Astrocyte (in vitro differentiated cells and primary cell): ENCODE measurements at regions not wholly inside any gene's neighbourhood (a gene's known extent, or its start where the extent isn't known, plus 50 kb on each side); places are given as distances from the start of the nearest gene placed in this dataset.

ENCODE experiments used
- DNase-seq: peaks from one replicate; pipeline ENCODE4 v3.0.0-alpha.2; 2010; ENCODE audit warnings: low read depth
- FAIRE-seq: peaks from 2 replicates; lab custom pipeline; 2011; peaks lifted over from hg19 to GRCh38; lab: Jason Lieb, UNC
- H2AFZ ChIP-seq: 2 replicates; pipeline ENCODE4 v1.6.0; 2012; ENCODE audit warnings: low read depth, low read length, inconsistent platforms
- H3K27ac ChIP-seq: 2 replicates; pipeline ENCODE4 v1.5.1; 2011; ENCODE audit warnings: low read depth, low read length, inconsistent platforms
- H3K27me3 ChIP-seq: 2 replicates; pipeline ENCODE4 v1.6.0; 2011; ENCODE audit warnings: low read length, inconsistent platforms; ENCODE audit not compliant: insufficient read depth
- H3K36me3 ChIP-seq: 2 replicates; pipeline ENCODE4 v1.5.1; 2011; ENCODE audit warnings: low read length, inconsistent platforms; ENCODE audit not compliant: insufficient read depth
- H3K4me1 ChIP-seq: 2 replicates; pipeline ENCODE4 v1.5.1; 2011; ENCODE audit warnings: low read length, inconsistent platforms; ENCODE audit not compliant: insufficient read depth
- H3K4me2 ChIP-seq: 2 replicates; pipeline ENCODE4 v1.6.0; 2012; ENCODE audit warnings: low read length, inconsistent platforms
- H3K4me3 ChIP-seq: 2 replicates; pipeline ENCODE4 v1.5.1; 2011; ENCODE audit warnings: low read depth, mild to moderate bottlenecking, low read length, inconsistent platforms; ENCODE audit not compliant: insufficient read depth
- H3K79me2 ChIP-seq: 2 replicates; pipeline ENCODE4 v1.6.0; 2012; ENCODE audit warnings: mild to moderate bottlenecking, low read length, inconsistent platforms; ENCODE audit not compliant: insufficient read depth
- H3K9ac ChIP-seq: 2 replicates; pipeline ENCODE4 v1.6.0; 2012; ENCODE audit warnings: mild to moderate bottlenecking, low read length, inconsistent platforms
- H3K9me3 ChIP-seq: 2 replicates; pipeline ENCODE4 v1.5.1; 2012; ENCODE audit warnings: low read depth, mild to moderate bottlenecking, low read length, inconsistent platforms; ENCODE audit not compliant: insufficient read depth
- H4K20me1 ChIP-seq: 2 replicates; pipeline ENCODE4 v1.6.0; 2012; ENCODE audit warnings: low read length, inconsistent platforms; ENCODE audit not compliant: insufficient read depth
- H3K27ac Mint-ChIP-seq: one replicate; pipeline ENCODE4 v1.8.0; 2021; ENCODE audit warnings: mild to moderate bottlenecking, mixed read lengths; ENCODE audit not compliant: unreplicated experiment
- H3K27me3 Mint-ChIP-seq: one replicate; pipeline ENCODE4 v1.8.0; 2021; ENCODE audit warnings: low read depth, mixed read lengths; ENCODE audit not compliant: unreplicated experiment
- H3K36me3 Mint-ChIP-seq: one replicate; pipeline ENCODE4 v1.8.0; 2021; ENCODE audit warnings: low read depth, mixed read lengths; ENCODE audit not compliant: unreplicated experiment
- H3K4me1 Mint-ChIP-seq: one replicate; pipeline ENCODE4 v1.8.0; 2021; ENCODE audit warnings: low read depth, mixed read lengths; ENCODE audit not compliant: unreplicated experiment
- H3K4me3 Mint-ChIP-seq: one replicate; pipeline ENCODE4 v1.8.0; 2021; ENCODE audit warnings: mild to moderate bottlenecking, moderate library complexity, mixed read lengths; ENCODE audit not compliant: unreplicated experiment
- H3K9me3 Mint-ChIP-seq: one replicate; pipeline ENCODE4 v1.8.0; 2021; ENCODE audit warnings: mild to moderate bottlenecking, mixed read lengths; ENCODE audit not compliant: unreplicated experiment
- CTCF ChIP-seq: IDR thresholded peaks from 2 replicates; pipeline ENCODE4 v1.5.1; 2011; ENCODE audit warnings: low read depth, mild to moderate bottlenecking, inconsistent platforms, low read length, moderate library complexity; ENCODE audit not compliant: insufficient read depth
- EZH2 ChIP-seq: IDR thresholded peaks from 2 replicates; pipeline ENCODE4 v1.6.1; 2012; ENCODE audit warnings: mild to moderate bottlenecking, low read length, inconsistent platforms; ENCODE audit not compliant: insufficient read depth

DNA sequence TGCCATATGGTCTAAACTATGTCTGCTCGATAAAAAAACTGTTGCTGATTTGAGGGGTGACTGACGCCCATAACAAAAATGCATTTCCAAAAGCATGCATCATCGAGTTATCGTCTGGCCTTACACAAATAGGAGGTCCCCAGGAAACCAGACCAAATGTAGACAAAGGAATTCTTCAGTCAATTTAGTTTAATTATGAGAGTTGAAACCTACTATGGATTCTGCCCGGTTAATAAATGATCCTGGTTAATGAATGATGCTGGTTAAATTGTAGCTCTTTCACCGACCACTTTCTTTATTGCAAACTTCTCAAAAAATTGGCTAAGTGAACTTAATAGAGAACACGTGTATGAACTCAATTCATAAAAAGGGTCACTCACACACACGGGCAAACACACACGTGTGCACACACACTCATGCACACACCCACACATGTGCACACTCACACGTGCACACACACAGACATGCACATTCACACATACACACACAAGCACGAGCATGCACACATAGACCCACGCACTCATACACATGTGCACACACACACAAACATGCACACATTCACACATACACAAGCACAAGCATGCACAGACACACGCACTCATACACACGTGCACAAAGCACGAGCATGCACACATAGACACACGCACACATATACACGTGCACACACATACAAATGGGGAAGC lies 59.0 kb upstream of the SALL3 start:
- no peak overlapping the region for H3K4me2 ChIP-seq
- no peak overlapping the region for H3K27ac ChIP-seq
- no peaks in the 10 kb centered on the region for H3K4me1 ChIP-seq
- H3K9me3 ChIP-seq, result no peaks in the 10 kb centered on the region
- H3K27me3 Mint-ChIP-seq, result no peaks in the 10 kb centered on the region
- H3K27ac Mint-ChIP-seq, result no peak overlapping the region
- no peak for TF ChIP-seq EZH2
- no peak for TF ChIP-seq CTCF
- H3K9ac ChIP-seq, result no peak overlapping the region
- H3K9me3 Mint-ChIP-seq, result peaks cover 6% of the 10 kb centered on the region
- H3K79me2 ChIP-seq, result no peaks in the 10 kb centered on the region
- no peak overlapping the region for H3K4me3 ChIP-seq
- no peak overlapping the region for H2AFZ ChIP-seq
- no peaks in the 10 kb centered on the region for H3K36me3 ChIP-seq
- H3K4me3 Mint-ChIP-seq, result no peak overlapping the region
- no peaks in the 10 kb centered on the region for H3K27me3 ChIP-seq
- H3K36me3 Mint-ChIP-seq, result no peaks in the 10 kb centered on the region
- H3K4me1 Mint-ChIP-seq, result no peaks in the 10 kb centered on the region
- DNase-seq (no peak), FAIRE-seq (no peak)
- H4K20me1 ChIP-seq, result no peaks in the 10 kb centered on the region

DNA sequence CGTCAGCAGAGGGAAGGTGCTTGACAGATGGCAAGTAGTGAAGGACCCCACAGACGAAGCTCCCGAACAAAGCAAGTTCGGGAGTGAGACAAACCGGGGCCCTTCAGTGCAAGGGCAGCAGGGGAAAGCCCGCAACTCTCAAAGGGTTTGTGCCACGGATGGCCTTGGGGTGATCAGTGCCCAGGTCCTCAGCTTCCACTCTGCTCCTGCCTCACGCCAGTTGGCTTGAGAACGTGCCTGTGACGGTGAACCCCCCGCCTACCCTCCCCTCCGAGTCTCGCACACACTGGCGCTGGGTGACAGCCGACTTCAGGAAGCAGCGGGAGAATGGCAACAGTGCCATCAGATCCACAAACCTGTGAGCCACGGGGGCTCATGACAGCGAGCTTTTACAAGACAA lies 56.8 kb upstream of the SALL3 start:
- Mint-ChIP-seq H3K9me3 (peaks cover 9% of the 10 kb centered on the region), H3K27me3 (peaks cover 3% of the 10 kb centered on the region), H3K4me1 (no peaks in the 10 kb centered on the region), H3K27ac (no peak overlapping the region), H3K4me3 (no peak overlapping the region), H3K36me3 (no peaks in the 10 kb centered on the region)
- Histone ChIP-seq H3K9ac (no peak overlapping the region), H3K36me3 (no peaks in the 10 kb centered on the region), H3K4me2 (no peak overlapping the region), H3K27ac (no peak overlapping the region), H3K9me3 (no peaks in the 10 kb centered on the region), H3K27me3 (no peaks in the 10 kb centered on the region), H3K79me2 (no peaks in the 10 kb centered on the region), H2AFZ (no peak overlapping the region), H3K4me1 (no peaks in the 10 kb centered on the region), H3K4me3 (no peak overlapping the region), H4K20me1 (no peaks in the 10 kb centered on the region)
- DNase-seq, result no peak
- no peak for TF ChIP-seq CTCF
- TF ChIP-seq EZH2, result no peak
- FAIRE-seq, result no peak

- no peaks in the 10 kb centered on the region for H3K4me1 ChIP-seq
- no peaks in the 10 kb centered on the region for H4K20me1 ChIP-seq
- DNase-seq, result no peak
- Mint-ChIP-seq H3K4me3 (no peak overlapping the region), H3K27ac (no peak overlapping the region), H3K36me3 (no peaks in the 10 kb centered on the region), H3K4me1 (no peaks in the 10 kb centered on the region), H3K27me3 (peaks cover 3% of the 10 kb centered on the region), H3K9me3 (peaks cover 9% of the 10 kb centered on the region)
- H3K4me3 ChIP-seq, result no peak overlapping the region
- H3K36me3 ChIP-seq, result no peaks in the 10 kb centered on the region
- no peak for FAIRE-seq
- H3K79me2 ChIP-seq, result no peaks in the 10 kb centered on the region
- no peak for TF ChIP-seq EZH2
- no peak for TF ChIP-seq CTCF
- no peak overlapping the region for H2AFZ ChIP-seq
- no peak overlapping the region for H3K4me2 ChIP-seq
- no peak overlapping the region for H3K27ac ChIP-seq
- no peaks in the 10 kb centered on the region for H3K9me3 ChIP-seq
- no peaks in the 10 kb centered on the region for H3K27me3 ChIP-seq
- no peak overlapping the region for H3K9ac ChIP-seq
These were observed 55.3 kb upstream of the SALL3 start for GRCh38 chr18:78924301-78924700.
